ENCODE measurements at regions not wholly inside any gene's neighbourhood (a gene's known extent, or its start where the extent isn't known, plus 50 kb on each side); places are given as distances from the start of the nearest gene placed in this dataset.
A peak's percentile ranks its signal among the peaks of the same experiment; 100 is the strongest.

DNA sequence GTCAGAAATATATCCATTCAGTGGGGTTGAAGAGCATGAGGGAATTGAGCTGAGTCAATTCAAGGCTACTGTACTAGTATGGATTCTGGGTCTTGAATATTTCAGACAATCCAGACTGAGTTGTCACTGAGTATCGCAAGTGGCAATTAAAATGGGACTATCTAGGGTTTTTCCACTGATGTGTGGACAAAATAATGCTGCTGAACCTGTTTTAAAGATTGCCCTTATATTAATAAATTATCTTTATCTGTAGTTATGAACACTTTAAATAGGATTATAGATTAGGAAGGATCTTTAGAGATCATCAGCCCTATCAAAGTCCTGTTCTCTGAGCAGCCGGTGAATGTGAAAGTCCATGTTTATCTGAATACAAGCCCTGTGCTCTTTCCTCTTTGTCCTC, 478.3 kb upstream of the KIRREL3 start:
- no peak for DNase-seq (ENCODE audit: low read depth)
- H3K4me3 ChIP-seq (ENCODE audit: low read depth, low read length), result no peak overlapping the region
- TF ChIP-seq, protein P1, sequence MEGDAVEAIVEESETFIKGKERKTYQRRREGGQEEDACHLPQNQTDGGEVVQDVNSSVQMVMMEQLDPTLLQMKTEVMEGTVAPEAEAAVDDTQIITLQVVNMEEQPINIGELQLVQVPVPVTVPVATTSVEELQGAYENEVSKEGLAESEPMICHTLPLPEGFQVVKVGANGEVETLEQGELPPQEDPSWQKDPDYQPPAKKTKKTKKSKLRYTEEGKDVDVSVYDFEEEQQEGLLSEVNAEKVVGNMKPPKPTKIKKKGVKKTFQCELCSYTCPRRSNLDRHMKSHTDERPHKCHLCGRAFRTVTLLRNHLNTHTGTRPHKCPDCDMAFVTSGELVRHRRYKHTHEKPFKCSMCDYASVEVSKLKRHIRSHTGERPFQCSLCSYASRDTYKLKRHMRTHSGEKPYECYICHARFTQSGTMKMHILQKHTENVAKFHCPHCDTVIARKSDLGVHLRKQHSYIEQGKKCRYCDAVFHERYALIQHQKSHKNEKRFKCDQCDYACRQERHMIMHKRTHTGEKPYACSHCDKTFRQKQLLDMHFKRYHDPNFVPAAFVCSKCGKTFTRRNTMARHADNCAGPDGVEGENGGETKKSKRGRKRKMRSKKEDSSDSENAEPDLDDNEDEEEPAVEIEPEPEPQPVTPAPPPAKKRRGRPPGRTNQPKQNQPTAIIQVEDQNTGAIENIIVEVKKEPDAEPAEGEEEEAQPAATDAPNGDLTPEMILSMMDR (IDR thresholded peaks at IDR 0.05; ENCODE audit: low read depth, low read length, missing control alignments), result no peak

DNA sequence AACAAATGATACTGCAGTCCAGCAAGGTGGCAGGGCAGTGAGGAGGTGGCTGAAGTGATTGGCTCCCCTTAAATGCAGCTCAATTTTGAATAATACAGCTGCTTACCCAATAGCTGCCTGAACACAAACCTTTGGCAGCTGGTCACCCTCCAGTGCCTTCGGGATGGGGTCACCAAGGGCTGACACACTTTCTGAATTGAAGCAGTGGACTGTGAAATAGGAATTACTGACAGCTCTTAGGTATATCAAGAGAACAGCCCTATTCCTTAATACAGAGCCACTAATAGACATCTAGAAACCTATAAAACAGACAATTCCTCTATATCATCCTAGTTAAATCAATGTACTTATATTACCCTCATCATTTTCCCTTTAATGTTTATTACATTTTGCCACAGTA, 474.2 kb upstream of the KIRREL3 start:
- no peak for DNase-seq (ENCODE audit: low read depth)
- TF ChIP-seq, protein P1 (IDR thresholded peaks at IDR 0.05; ENCODE audit: low read depth, low read length, missing control alignments), result no peak
- no peak overlapping the region for H3K4me3 ChIP-seq (ENCODE audit: low read depth, low read length)

DNA sequence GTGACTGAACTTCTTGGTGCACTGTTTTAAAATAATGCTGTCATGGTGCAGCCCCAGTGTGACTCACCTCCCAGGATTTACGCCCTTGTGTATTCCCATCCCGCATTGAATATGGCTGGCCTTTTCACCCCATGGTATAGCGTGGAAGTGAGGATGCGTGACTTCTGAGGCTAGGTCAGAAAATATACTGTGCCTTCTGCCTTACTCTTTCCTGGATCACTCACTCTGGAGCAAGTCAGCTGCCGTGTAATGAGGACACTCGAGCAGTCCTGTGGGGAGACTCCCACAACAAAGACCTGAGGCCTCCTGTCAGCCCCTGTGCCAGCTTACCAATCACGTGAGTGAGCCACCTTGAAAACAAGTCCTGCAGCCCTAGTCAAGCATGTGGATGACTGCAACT, 471.9 kb upstream of the KIRREL3 start:
- H3K4me3 ChIP-seq (ENCODE audit: low read depth, low read length), result no peak overlapping the region
- TF ChIP-seq, protein P1 (IDR thresholded peaks at IDR 0.05; ENCODE audit: low read depth, low read length, missing control alignments), result no peak
- DNase-seq (ENCODE audit: low read depth), result no peak

DNA sequence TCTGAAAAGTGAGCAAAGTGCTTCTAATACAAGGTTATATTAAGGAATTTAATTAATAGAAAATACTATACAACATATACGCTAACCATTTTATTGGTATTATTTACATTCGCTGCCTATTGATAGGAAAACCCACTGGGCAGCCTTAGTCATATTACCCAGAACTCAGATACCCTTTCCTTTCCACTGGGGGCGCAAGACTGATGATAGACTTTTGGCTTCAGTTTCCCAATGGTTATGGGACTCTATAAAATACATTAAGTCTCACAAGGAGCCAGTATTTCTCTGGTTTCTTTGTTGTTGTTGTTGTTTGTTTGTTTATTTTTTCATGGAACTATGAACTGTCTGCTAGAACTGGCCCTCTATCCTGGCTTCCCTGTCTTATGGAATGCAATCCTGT, 471.1 kb upstream of the KIRREL3 start:
- TF ChIP-seq, protein P1 (IDR thresholded peaks at IDR 0.05; ENCODE audit: low read depth, low read length, missing control alignments), result peak; percentile 26
- DNase-seq (ENCODE audit: low read depth), result no peak
- H3K4me3 ChIP-seq (ENCODE audit: low read depth, low read length), result no peak overlapping the region

DNA sequence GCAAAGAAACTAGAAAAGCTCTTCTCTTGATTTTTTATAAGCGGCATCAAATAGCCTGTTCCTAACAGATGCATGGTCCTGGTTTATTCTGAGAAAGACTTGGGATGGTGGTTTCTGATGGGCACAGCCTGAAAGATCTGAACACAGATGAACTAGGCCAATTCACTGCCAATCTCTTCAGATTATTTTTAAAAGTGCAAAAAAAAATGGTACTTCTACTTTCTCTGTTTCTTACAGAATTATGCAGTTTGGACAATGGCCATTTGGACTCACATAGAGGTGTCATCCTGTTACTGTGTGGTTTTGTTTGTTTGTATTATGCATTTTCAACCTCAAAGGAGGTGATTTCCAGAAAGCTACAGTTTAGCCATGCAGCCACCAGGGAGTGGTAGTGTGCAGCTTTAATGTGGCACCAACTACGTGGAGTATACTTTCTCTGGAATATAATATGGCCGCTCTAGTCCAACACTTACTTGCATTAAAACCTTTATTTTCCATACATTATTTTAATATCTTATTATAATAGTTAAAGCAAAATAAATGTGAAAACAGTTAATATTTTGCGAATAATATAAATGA, 469.8 kb upstream of the KIRREL3 start:
- TF ChIP-seq, protein P1 (IDR thresholded peaks at IDR 0.05; ENCODE audit: low read depth, low read length, missing control alignments), result peak; percentile 50
- H3K4me3 ChIP-seq (ENCODE audit: low read depth, low read length), result no peak overlapping the region
- DNase-seq (ENCODE audit: low read depth), result no peak

DNA sequence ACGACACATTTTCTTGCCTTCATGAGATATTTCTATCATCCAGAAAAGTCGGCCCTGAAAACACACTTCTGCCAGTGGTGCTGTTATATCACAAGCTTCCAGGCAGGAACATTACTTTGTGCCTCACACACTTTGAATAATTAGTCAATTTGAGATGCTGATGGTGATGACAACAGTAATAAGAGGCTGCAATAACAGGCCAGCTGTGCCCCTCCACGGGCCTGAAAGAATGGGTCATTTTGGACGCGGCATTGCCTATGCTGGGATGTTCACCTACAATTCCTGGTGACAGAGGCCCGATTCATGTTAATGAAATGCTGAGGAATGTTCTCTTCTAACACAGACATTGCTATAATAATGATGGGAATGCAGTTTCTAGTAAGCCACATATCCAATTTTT, 463.8 kb upstream of the KIRREL3 start:
- DNase-seq (ENCODE audit: low read depth), result no peak
- no peak overlapping the region for H3K4me3 ChIP-seq (ENCODE audit: low read depth, low read length)
- TF ChIP-seq, protein P1 (IDR thresholded peaks at IDR 0.05; ENCODE audit: low read depth, low read length, missing control alignments), result no peak

DNA sequence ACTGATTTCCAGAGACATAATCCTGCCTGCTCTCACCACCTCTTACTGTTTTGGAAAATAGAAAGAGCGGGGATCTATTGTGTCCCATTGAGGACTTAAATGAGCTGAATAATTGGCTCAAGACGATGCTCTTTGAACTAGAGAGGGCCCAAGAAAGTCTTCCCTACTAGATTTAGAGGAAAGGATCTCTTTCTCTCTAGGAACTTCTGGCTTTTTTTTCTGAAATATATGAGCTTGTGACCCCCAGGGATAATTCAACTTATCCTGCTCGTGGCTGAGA, 461.4 kb upstream of the KIRREL3 start:
- no peak for DNase-seq (ENCODE audit: low read depth)
- H3K4me3 ChIP-seq (ENCODE audit: low read depth, low read length), result no peak overlapping the region
- TF ChIP-seq, protein P1 (IDR thresholded peaks at IDR 0.05; ENCODE audit: low read depth, low read length, missing control alignments), result no peak

Measured in GM12864 (cell line).